ENCODE measurements at regions not wholly inside any gene's neighbourhood (a gene's known extent, or its start where the extent isn't known, plus 50 kb on each side); places are given as distances from the start of the nearest gene placed in this dataset.

- Histone ChIP-seq H3K36me3 (ENCODE audit: control insufficient read depth, insufficient read depth, low read length) (no peaks in the 10 kb centered on the region), H3K9me3 (ENCODE audit: control insufficient read depth, low read length) (no peaks in the 10 kb centered on the region), H3K27me3 (ENCODE audit: control insufficient read depth, insufficient read depth, low read length) (no peaks in the 10 kb centered on the region), H3K4me3 (ENCODE audit: low read length) (no peak overlapping the region), H3K4me1 (ENCODE audit: control insufficient read depth, insufficient read depth, low read length) (no peaks in the 10 kb centered on the region), H3K9ac (ENCODE audit: low read length) (no peak overlapping the region)
These were observed 226.9 kb upstream of the CHRNA7 start for GRCh38 chr15:31803388-31803884.

GRCh38 chr15:31805090-31805662 lies 225.1 kb upstream of the CHRNA7 start:
- Histone ChIP-seq H3K9ac (ENCODE audit: low read length) (no peak overlapping the region), H3K27me3 (ENCODE audit: control insufficient read depth, insufficient read depth, low read length) (no peaks in the 10 kb centered on the region), H3K36me3 (ENCODE audit: control insufficient read depth, insufficient read depth, low read length) (no peaks in the 10 kb centered on the region), H3K9me3 (ENCODE audit: control insufficient read depth, low read length) (no peaks in the 10 kb centered on the region), H3K4me3 (ENCODE audit: low read length) (no peak overlapping the region), H3K4me1 (ENCODE audit: control insufficient read depth, insufficient read depth, low read length) (no peaks in the 10 kb centered on the region)

- H3K36me3 ChIP-seq (ENCODE audit: control insufficient read depth, insufficient read depth, low read length) = no peaks in the 10 kb centered on the region
- no peaks in the 10 kb centered on the region for H3K27me3 ChIP-seq (ENCODE audit: control insufficient read depth, insufficient read depth, low read length)
- H3K9ac ChIP-seq (ENCODE audit: low read length) = no peak overlapping the region
- H3K9me3 ChIP-seq (ENCODE audit: control insufficient read depth, low read length) = no peaks in the 10 kb centered on the region
- H3K4me3 ChIP-seq (ENCODE audit: low read length) = no peak overlapping the region
- H3K4me1 ChIP-seq (ENCODE audit: control insufficient read depth, insufficient read depth, low read length) = no peaks in the 10 kb centered on the region
These were observed 224.2 kb upstream of the CHRNA7 start for GRCh38 chr15:31806106-31806505.

GRCh38 chr15:31811641-31812040 lies 218.7 kb upstream of the CHRNA7 start:
- Histone ChIP-seq H3K36me3 (ENCODE audit: control insufficient read depth, insufficient read depth, low read length) (no peaks in the 10 kb centered on the region), H3K9ac (ENCODE audit: low read length) (no peak overlapping the region), H3K4me3 (ENCODE audit: low read length) (no peak overlapping the region), H3K4me1 (ENCODE audit: control insufficient read depth, insufficient read depth, low read length) (no peaks in the 10 kb centered on the region), H3K9me3 (ENCODE audit: control insufficient read depth, low read length) (no peaks in the 10 kb centered on the region), H3K27me3 (ENCODE audit: control insufficient read depth, insufficient read depth, low read length) (no peaks in the 10 kb centered on the region)

GRCh38 chr15:31814082-31814481 lies 216.2 kb upstream of the CHRNA7 start:
- no peaks in the 10 kb centered on the region for H3K27me3 ChIP-seq (ENCODE audit: control insufficient read depth, insufficient read depth, low read length)
- H3K9me3 ChIP-seq (ENCODE audit: control insufficient read depth, low read length) = no peaks in the 10 kb centered on the region
- no peaks in the 10 kb centered on the region for H3K4me1 ChIP-seq (ENCODE audit: control insufficient read depth, insufficient read depth, low read length)
- no peaks in the 10 kb centered on the region for H3K36me3 ChIP-seq (ENCODE audit: control insufficient read depth, insufficient read depth, low read length)
- H3K4me3 ChIP-seq (ENCODE audit: low read length) = no peak overlapping the region
- no peak overlapping the region for H3K9ac ChIP-seq (ENCODE audit: low read length)

- no peaks in the 10 kb centered on the region for H3K9me3 ChIP-seq (ENCODE audit: control insufficient read depth, low read length)
- H3K4me1 ChIP-seq (ENCODE audit: control insufficient read depth, insufficient read depth, low read length) = no peaks in the 10 kb centered on the region
- no peaks in the 10 kb centered on the region for H3K27me3 ChIP-seq (ENCODE audit: control insufficient read depth, insufficient read depth, low read length)
- H3K36me3 ChIP-seq (ENCODE audit: control insufficient read depth, insufficient read depth, low read length) = no peaks in the 10 kb centered on the region
- H3K4me3 ChIP-seq (ENCODE audit: low read length) = no peak overlapping the region
- no peak overlapping the region for H3K9ac ChIP-seq (ENCODE audit: low read length)
These were observed 214.7 kb upstream of the CHRNA7 start for GRCh38 chr15:31815411-31816155.

GRCh38 chr15:31822463-31822862 lies 207.9 kb upstream of the CHRNA7 start:
- no peak overlapping the region for H3K4me3 ChIP-seq (ENCODE audit: low read length)
- no peak overlapping the region for H3K9ac ChIP-seq (ENCODE audit: low read length)
- no peaks in the 10 kb centered on the region for H3K4me1 ChIP-seq (ENCODE audit: control insufficient read depth, insufficient read depth, low read length)
- no peaks in the 10 kb centered on the region for H3K27me3 ChIP-seq (ENCODE audit: control insufficient read depth, insufficient read depth, low read length)
- H3K36me3 ChIP-seq (ENCODE audit: control insufficient read depth, insufficient read depth, low read length) = no peaks in the 10 kb centered on the region
- H3K9me3 ChIP-seq (ENCODE audit: control insufficient read depth, low read length) = no peaks in the 10 kb centered on the region

- H3K9me3 ChIP-seq (ENCODE audit: control insufficient read depth, low read length) = no peaks in the 10 kb centered on the region
- H3K27me3 ChIP-seq (ENCODE audit: control insufficient read depth, insufficient read depth, low read length) = no peaks in the 10 kb centered on the region
- no peak overlapping the region for H3K9ac ChIP-seq (ENCODE audit: low read length)
- no peaks in the 10 kb centered on the region for H3K4me1 ChIP-seq (ENCODE audit: control insufficient read depth, insufficient read depth, low read length)
- no peaks in the 10 kb centered on the region for H3K36me3 ChIP-seq (ENCODE audit: control insufficient read depth, insufficient read depth, low read length)
- H3K4me3 ChIP-seq (ENCODE audit: low read length) = no peak overlapping the region
These were observed 206.3 kb upstream of the CHRNA7 start for GRCh38 chr15:31824024-31824423.

GRCh38 chr15:31828594-31828993 lies 201.7 kb upstream of the CHRNA7 start:
- no peaks in the 10 kb centered on the region for H3K27me3 ChIP-seq (ENCODE audit: control insufficient read depth, insufficient read depth, low read length)
- H3K4me1 ChIP-seq (ENCODE audit: control insufficient read depth, insufficient read depth, low read length) = no peaks in the 10 kb centered on the region
- no peak overlapping the region for H3K9ac ChIP-seq (ENCODE audit: low read length)

GRCh38 chr15:31830591-31830990 lies 199.7 kb upstream of the CHRNA7 start:
- H3K9ac ChIP-seq (ENCODE audit: low read length) = no peak overlapping the region
- H3K9me3 ChIP-seq (ENCODE audit: control insufficient read depth, low read length) = no peaks in the 10 kb centered on the region
- H3K4me1 ChIP-seq (ENCODE audit: control insufficient read depth, insufficient read depth, low read length) = no peaks in the 10 kb centered on the region
- H3K4me3 ChIP-seq (ENCODE audit: low read length) = no peak overlapping the region
- no peaks in the 10 kb centered on the region for H3K36me3 ChIP-seq (ENCODE audit: control insufficient read depth, insufficient read depth, low read length)
- H3K27me3 ChIP-seq (ENCODE audit: control insufficient read depth, insufficient read depth, low read length) = no peaks in the 10 kb centered on the region

More at GRCh38 chr15:31828594-31828993, 201.7 kb upstream of the CHRNA7 start:
- Histone ChIP-seq H3K4me3 (ENCODE audit: low read length) (no peak overlapping the region), H3K36me3 (ENCODE audit: control insufficient read depth, insufficient read depth, low read length) (no peaks in the 10 kb centered on the region), H3K9me3 (ENCODE audit: control insufficient read depth, low read length) (no peaks in the 10 kb centered on the region)

GRCh38 chr15:31831596-31831995 lies 198.7 kb upstream of the CHRNA7 start:
- Histone ChIP-seq H3K27me3 (ENCODE audit: control insufficient read depth, insufficient read depth, low read length) (no peaks in the 10 kb centered on the region), H3K9me3 (ENCODE audit: control insufficient read depth, low read length) (no peaks in the 10 kb centered on the region), H3K4me1 (ENCODE audit: control insufficient read depth, insufficient read depth, low read length) (no peaks in the 10 kb centered on the region), H3K36me3 (ENCODE audit: control insufficient read depth, insufficient read depth, low read length) (no peaks in the 10 kb centered on the region), H3K4me3 (ENCODE audit: low read length) (no peak overlapping the region), H3K9ac (ENCODE audit: low read length) (no peak overlapping the region)

GRCh38 chr15:31834654-31835053 lies 195.7 kb upstream of the CHRNA7 start:
- Histone ChIP-seq H3K9me3 (ENCODE audit: control insufficient read depth, low read length) (no peaks in the 10 kb centered on the region), H3K27me3 (ENCODE audit: control insufficient read depth, insufficient read depth, low read length) (no peaks in the 10 kb centered on the region), H3K36me3 (ENCODE audit: control insufficient read depth, insufficient read depth, low read length) (no peaks in the 10 kb centered on the region), H3K4me1 (ENCODE audit: control insufficient read depth, insufficient read depth, low read length) (no peaks in the 10 kb centered on the region), H3K9ac (ENCODE audit: low read length) (no peak overlapping the region), H3K4me3 (ENCODE audit: low read length) (no peak overlapping the region)

Measured in mucosa of stomach (tissue), 1 donor.